Hepatocyte (in vitro differentiated cells): ENCODE measurements at regions not wholly inside any gene's neighbourhood (a gene's known extent, or its start where the extent isn't known, plus 50 kb on each side); places are given as distances from the start of the nearest gene placed in this dataset.

Experiments
- CTCF ChIP-seq: fragments of 200-600 bp; sonication (generic); IDR thresholded peaks from 2 replicates; pipeline ENCODE4 v1.5.1; 2016; ENCODE audit warnings: antibody characterized with exemption, mild to moderate bottlenecking; ENCODE audit not compliant: poor library complexity
- EZH2 ChIP-seq: fragments of 200-600 bp; sonication (generic); IDR thresholded peaks from 2 replicates; pipeline ENCODE4 v1.6.1; 2016; ENCODE audit warnings: antibody characterized with exemption, mild to moderate bottlenecking, borderline replicate concordance
- EZH2phosphoT487 ChIP-seq: fragments of 200-600 bp; sonication (generic); IDR thresholded peaks from one replicate; pipeline ENCODE4 v1.6.1; 2018; ENCODE audit warnings: antibody characterized with exemption, mild to moderate bottlenecking, low read depth, moderate library complexity; ENCODE audit not compliant: unreplicated experiment, severe bottlenecking

GRCh38 chr18:41131050-41131449 lies 824.0 kb upstream of the PIK3C3 start:
- TF ChIP-seq CTCF (no peak), EZH2 (no peak), EZH2phosphoT487 (no peak)
